WTC11 (cell line): ENCODE measurements at regions not wholly inside any gene's neighbourhood (a gene's known extent, or its start where the extent isn't known, plus 50 kb on each side); places are given as distances from the start of the nearest gene placed in this dataset.

Source experiments
- ATAC-seq: fragments of 200-7000 bp; cut with Tn5 transposase; 2 replicates; pipeline ENCODE4 v1.10.0; 2021; ENCODE audit warnings: mild to moderate bottlenecking, moderate library complexity
- CTCF ChIA-PET: fragments of 300-600 bp; sonication (Branson Sonifier 250); formaldehyde crosslinking; loops from one replicate; lab custom pipeline; 2021; ENCODE audit warnings: antibody characterized with exemption; lab: Charles Lee
- POLR2A ChIA-PET: fragments of 350-600 bp; sonication (Branson Sonifier 250); formaldehyde crosslinking; loops from one replicate; lab custom pipeline; 2021; ENCODE audit warnings: antibody characterized with exemption; lab: Charles Lee
- DNase-seq: peaks from one replicate; pipeline ENCODE4 v3.0.0; 2021; ENCODE audit warnings: low spot score
- H3K27ac Mint-ChIP-seq: 2 replicates; pipeline ENCODE4 v1.8.0; 2021; ENCODE audit warnings: mixed read lengths
- H3K27me3 Mint-ChIP-seq: 2 replicates; pipeline ENCODE4 v1.8.0; 2021; ENCODE audit warnings: low read depth, mild to moderate bottlenecking, moderate library complexity, mixed read lengths
- H3K36me3 Mint-ChIP-seq: 2 replicates; pipeline ENCODE4 v1.8.0; 2021; ENCODE audit warnings: mixed read lengths
- H3K4me1 Mint-ChIP-seq: 2 replicates; pipeline ENCODE4 v1.8.0; 2022; ENCODE audit warnings: mixed read lengths
- H3K4me3 Mint-ChIP-seq: 2 replicates; pipeline ENCODE4 v1.8.0; 2021; ENCODE audit warnings: mild to moderate bottlenecking, moderate library complexity, mixed read lengths
- H3K9me3 Mint-ChIP-seq: 2 replicates; pipeline ENCODE4 v1.8.0; 2021; ENCODE audit warnings: mixed read lengths
- E2F1 ChIP-seq: sonication (generic); formaldehyde crosslinking; IDR thresholded peaks from 2 replicates; pipeline ENCODE4 v1.8.0; 2022; ENCODE audit warnings: mild to moderate bottlenecking, missing genetic modification reagents
- ELF4 ChIP-seq: sonication (generic); formaldehyde crosslinking; IDR thresholded peaks from 2 replicates; pipeline ENCODE4 v1.8.1; 2022; ENCODE audit warnings: low read depth, mild to moderate bottlenecking, moderate library complexity, missing genetic modification reagents
- EMX1 ChIP-seq: fragments of 250-450 bp; sonication (Bioruptor Pico); IDR thresholded peaks from 2 replicates; pipeline ENCODE4 v1.8.0; 2021; ENCODE audit warnings: mild to moderate bottlenecking
- FOXK1 ChIP-seq: sonication (generic); formaldehyde crosslinking; IDR thresholded peaks from 2 replicates; pipeline ENCODE4 v1.8.0; 2022; ENCODE audit warnings: mild to moderate bottlenecking, moderate library complexity, missing genetic modification reagents
- GABPB1 ChIP-seq: sonication (generic); formaldehyde crosslinking; IDR thresholded peaks from 2 replicates; pipeline ENCODE4 v1.8.1; 2023; ENCODE audit warnings: mild to moderate bottlenecking, missing genetic modification reagents
- JUN ChIP-seq: sonication (generic); formaldehyde crosslinking; IDR thresholded peaks from 2 replicates; pipeline ENCODE4 v1.8.0; 2023; ENCODE audit warnings: mild to moderate bottlenecking, missing genetic modification reagents
- KAT7 ChIP-seq: sonication (generic); formaldehyde crosslinking; IDR thresholded peaks from 2 replicates; pipeline ENCODE4 v1.8.1; 2023; ENCODE audit warnings: missing genetic modification reagents, mild to moderate bottlenecking, borderline replicate concordance
- NFE2L1 ChIP-seq: sonication (generic); formaldehyde crosslinking; IDR thresholded peaks from 2 replicates; pipeline ENCODE4 v1.8.1; 2023; ENCODE audit warnings: missing genetic modification reagents
- NR1H2 ChIP-seq: sonication (generic); formaldehyde crosslinking; IDR thresholded peaks from 2 replicates; pipeline ENCODE4 v1.9.0; 2021; ENCODE audit warnings: mild to moderate bottlenecking, moderate library complexity, missing genetic modification reagents
- NR2C2 ChIP-seq: sonication (generic); formaldehyde crosslinking; IDR thresholded peaks from 2 replicates; pipeline ENCODE4 v1.8.0; 2022; ENCODE audit warnings: mild to moderate bottlenecking, missing genetic modification reagents
- PREB ChIP-seq: sonication (generic); formaldehyde crosslinking; IDR thresholded peaks from 2 replicates; pipeline ENCODE4 v1.8.1; 2022; ENCODE audit warnings: mild to moderate bottlenecking, missing genetic modification reagents, moderate library complexity, borderline replicate concordance
- PRRX2 ChIP-seq: fragments of 250-450 bp; sonication (Bioruptor Pico); IDR thresholded peaks from 2 replicates; pipeline ENCODE4 v1.8.0; 2021; ENCODE audit warnings: mild to moderate bottlenecking
- SMAD4 ChIP-seq: sonication (generic); formaldehyde crosslinking; IDR thresholded peaks from 2 replicates; pipeline ENCODE4 v1.8.0; 2022; ENCODE audit warnings: mild to moderate bottlenecking, missing genetic modification reagents
- STAT6 ChIP-seq: sonication (generic); formaldehyde crosslinking; conservative IDR thresholded peaks from 2 replicates; pipeline ENCODE4 v1.8.1; 2023; ENCODE audit warnings: mild to moderate bottlenecking, low read depth, missing genetic modification reagents, moderate library complexity
- TCF7 ChIP-seq: sonication (generic); formaldehyde crosslinking; IDR thresholded peaks from 2 replicates; pipeline ENCODE4 v1.8.0; 2022; ENCODE audit warnings: mild to moderate bottlenecking, low read depth, missing genetic modification reagents, moderate library complexity
- TEAD1 ChIP-seq: sonication (generic); formaldehyde crosslinking; IDR thresholded peaks from 2 replicates; pipeline ENCODE4 v1.8.0; 2022; ENCODE audit warnings: mild to moderate bottlenecking, missing genetic modification reagents
- ZMAT4 ChIP-seq: fragments of 250-450 bp; sonication (Bioruptor Pico); IDR thresholded peaks from 2 replicates; pipeline ENCODE4 v1.9.0; 2021; ENCODE audit warnings: mild to moderate bottlenecking
- ZNF138 ChIP-seq: sonication (generic); formaldehyde crosslinking; conservative IDR thresholded peaks from 2 replicates; pipeline ENCODE4 v1.8.1; 2022; ENCODE audit warnings: mild to moderate bottlenecking, moderate library complexity, missing genetic modification reagents
- ZNF396 ChIP-seq: fragments of 250-450 bp; sonication (Bioruptor Pico); IDR thresholded peaks from 2 replicates; pipeline ENCODE4 v1.8.0; 2021; ENCODE audit warnings: mild to moderate bottlenecking, moderate library complexity, borderline replicate concordance
- ZNF423 ChIP-seq: fragments of 250-450 bp; sonication (Bioruptor Pico); IDR thresholded peaks from 2 replicates; pipeline ENCODE4 v2.1.2; 2022; ENCODE audit warnings: mild to moderate bottlenecking, moderate library complexity
- ZNF532 ChIP-seq: fragments of 250-450 bp; sonication (Bioruptor Pico); IDR thresholded peaks from 2 replicates; pipeline ENCODE4 v1.9.0; 2021; ENCODE audit warnings: mild to moderate bottlenecking, borderline replicate concordance
- TF ChIP-seq, protein P1 (sequence below): sonication (generic); formaldehyde crosslinking; IDR thresholded peaks from 2 replicates; pipeline ENCODE4 v1.8.0; 2022; ENCODE audit warnings: mild to moderate bottlenecking, missing genetic modification reagents
- TF ChIP-seq, protein P2 (sequence below): sonication (generic); formaldehyde crosslinking; IDR thresholded peaks from 2 replicates; pipeline ENCODE4 v1.8.1; 2022; ENCODE audit warnings: missing genetic modification reagents, borderline replicate concordance
- TF ChIP-seq, protein P3 (sequence below): sonication (generic); formaldehyde crosslinking; IDR thresholded peaks from 2 replicates; pipeline ENCODE4 v1.8.1; 2023; ENCODE audit warnings: mild to moderate bottlenecking, missing genetic modification reagents, moderate library complexity

- no peak for ATAC-seq
- CTCF ChIA-PET: no interaction called here
- Mint-ChIP-seq H3K4me1 (peaks cover 9% of the 10 kb centered on the region), H3K27me3 (no peaks in the 10 kb centered on the region), H3K36me3 (no peaks in the 10 kb centered on the region), H3K27ac (no peak overlapping the region), H3K9me3 (no peaks in the 10 kb centered on the region), H3K4me3 (no peak overlapping the region)
- no peak for DNase-seq
- POLR2A ChIA-PET: interaction anchor here (0.8 to 1.0 kb wide), 2 partner anchors 9 to 183 kb away, joined by 3 to 5 read pairs; no protein-coding TSS in a partner anchor
- TF ChIP-seq NR1H2 (CRISPR knock-in tag): no peak
- TF ChIP-seq EMX1 (CRISPR knock-in tag): no peak
- TF ChIP-seq FOXK1 (CRISPR knock-in tag): no peak
- TF ChIP-seq TEAD1 (CRISPR knock-in tag): no peak
- TF ChIP-seq NR2C2 (CRISPR knock-in tag): no peak
- no peak for TF ChIP-seq ZNF138 (CRISPR knock-in tag)
- TF ChIP-seq KAT7: no peak
- TF ChIP-seq, protein P1, sequence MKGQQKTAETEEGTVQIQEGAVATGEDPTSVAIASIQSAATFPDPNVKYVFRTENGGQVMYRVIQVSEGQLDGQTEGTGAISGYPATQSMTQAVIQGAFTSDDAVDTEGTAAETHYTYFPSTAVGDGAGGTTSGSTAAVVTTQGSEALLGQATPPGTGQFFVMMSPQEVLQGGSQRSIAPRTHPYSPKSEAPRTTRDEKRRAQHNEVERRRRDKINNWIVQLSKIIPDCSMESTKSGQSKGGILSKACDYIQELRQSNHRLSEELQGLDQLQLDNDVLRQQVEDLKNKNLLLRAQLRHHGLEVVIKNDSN (CRISPR knock-in tag): no peak
- no peak for TF ChIP-seq ZNF396
- no peak for TF ChIP-seq PRRX2 (CRISPR knock-in tag)
- no peak for TF ChIP-seq ZNF532 (CRISPR knock-in tag)
These were observed 270.6 kb downstream of the PBX3 start for GRCh38 chr9:126017758-126018157.

GRCh38 chr9:126020836-126021235, 273.7 kb downstream of the PBX3 start:
- H3K27me3 Mint-ChIP-seq: no peaks in the 10 kb centered on the region
- H3K27ac Mint-ChIP-seq: no peak overlapping the region
- no peaks in the 10 kb centered on the region for H3K4me1 Mint-ChIP-seq
- no peak for ATAC-seq
- no peak for TF ChIP-seq ZMAT4 (CRISPR knock-in tag)
- no peak for TF ChIP-seq JUN
- TF ChIP-seq ELF4 (CRISPR knock-in tag): no peak
- no peak for TF ChIP-seq E2F1
- TF ChIP-seq GABPB1 (CRISPR knock-in tag): no peak
- no peak for TF ChIP-seq STAT6
- TF ChIP-seq, protein P2, sequence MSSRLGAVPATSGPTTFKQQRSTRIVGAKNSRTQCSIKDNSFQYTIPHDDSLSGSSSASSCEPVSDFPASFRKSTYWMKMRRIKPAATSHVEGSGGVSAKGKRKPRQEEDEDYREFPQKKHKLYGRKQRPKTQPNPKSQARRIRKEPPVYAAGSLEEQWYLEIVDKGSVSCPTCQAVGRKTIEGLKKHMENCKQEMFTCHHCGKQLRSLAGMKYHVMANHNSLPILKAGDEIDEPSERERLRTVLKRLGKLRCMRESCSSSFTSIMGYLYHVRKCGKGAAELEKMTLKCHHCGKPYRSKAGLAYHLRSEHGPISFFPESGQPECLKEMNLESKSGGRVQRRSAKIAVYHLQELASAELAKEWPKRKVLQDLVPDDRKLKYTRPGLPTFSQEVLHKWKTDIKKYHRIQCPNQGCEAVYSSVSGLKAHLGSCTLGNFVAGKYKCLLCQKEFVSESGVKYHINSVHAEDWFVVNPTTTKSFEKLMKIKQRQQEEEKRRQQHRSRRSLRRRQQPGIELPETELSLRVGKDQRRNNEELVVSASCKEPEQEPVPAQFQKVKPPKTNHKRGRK (CRISPR knock-in tag): no peak
- no peak for TF ChIP-seq SMAD4 (CRISPR knock-in tag)
- TF ChIP-seq, protein P3, sequence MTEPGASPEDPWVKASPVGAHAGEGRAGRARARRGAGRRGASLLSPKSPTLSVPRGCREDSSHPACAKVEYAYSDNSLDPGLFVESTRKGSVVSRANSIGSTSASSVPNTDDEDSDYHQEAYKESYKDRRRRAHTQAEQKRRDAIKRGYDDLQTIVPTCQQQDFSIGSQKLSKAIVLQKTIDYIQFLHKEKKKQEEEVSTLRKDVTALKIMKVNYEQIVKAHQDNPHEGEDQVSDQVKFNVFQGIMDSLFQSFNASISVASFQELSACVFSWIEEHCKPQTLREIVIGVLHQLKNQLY (CRISPR knock-in tag): no peak
- no peak for TF ChIP-seq ZNF423
- no peak for TF ChIP-seq NFE2L1 (CRISPR knock-in tag)
- TF ChIP-seq PREB (CRISPR knock-in tag): no peak
- TF ChIP-seq TCF7: no peak
- TF ChIP-seq, all 79 proteins: peak for 0
- Mint-ChIP-seq H3K9me3 (no peaks in the 10 kb centered on the region), H3K36me3 (no peaks in the 10 kb centered on the region), H3K4me3 (no peak overlapping the region)
- ChIA-PET POLR2A (no interaction called here), CTCF (no interaction called here)
- DNase-seq: no peak
